ENCODE measurements at regions not wholly inside any gene's neighbourhood (a gene's known extent, or its start where the extent isn't known, plus 50 kb on each side); places are given as distances from the start of the nearest gene placed in this dataset.
"Not testable (repeated sequence)": the region's sequence is repeated elsewhere in the genome, so short reads cannot be mapped to it uniquely, and the experiment has no call there.

GRCh38 chr12:46900734-46901463, 75.1 kb upstream of the SLC38A4 start:
- H3K4me3 ChIP-seq (ENCODE audit: control insufficient read depth, low read depth, low read length) = no peak overlapping the region
- TF ChIP-seq CTCF (IDR thresholded peaks at IDR 0.05; ENCODE audit: control insufficient read depth, insufficient read depth, low read depth, low read length, missing control alignments) = no peak
- no peak for DNase-seq (ENCODE audit: low read depth)

- H3K4me3 ChIP-seq (ENCODE audit: control insufficient read depth, low read depth, low read length) = no peak overlapping the region
- TF ChIP-seq CTCF (IDR thresholded peaks at IDR 0.05; ENCODE audit: control insufficient read depth, insufficient read depth, low read depth, low read length, missing control alignments) = no peak
- no peak for DNase-seq (ENCODE audit: low read depth)
These were observed 75.8 kb upstream of the SLC38A4 start for GRCh38 chr12:46901464-46902205.

- H3K4me3 ChIP-seq (ENCODE audit: control insufficient read depth, low read depth, low read length) = no peak overlapping the region
- no peak for TF ChIP-seq CTCF (IDR thresholded peaks at IDR 0.05; ENCODE audit: control insufficient read depth, insufficient read depth, low read depth, low read length, missing control alignments)
- DNase-seq (ENCODE audit: low read depth) = no peak
These were observed 77.3 kb upstream of the SLC38A4 start for GRCh38 chr12:46903058-46903457.

GRCh38 chr12:46904406-46905238, 78.8 kb upstream of the SLC38A4 start:
- DNase-seq (ENCODE audit: low read depth) = no peak
- TF ChIP-seq CTCF (IDR thresholded peaks at IDR 0.05; ENCODE audit: control insufficient read depth, insufficient read depth, low read depth, low read length, missing control alignments) = no peak
- no peak overlapping the region for H3K4me3 ChIP-seq (ENCODE audit: control insufficient read depth, low read depth, low read length)

- DNase-seq (ENCODE audit: low read depth) = not testable (repeated sequence)
These were observed 79.4 kb upstream of the SLC38A4 start for GRCh38 chr12:46905239-46905627.

GRCh38 chr12:46907791-46908190, 82.0 kb upstream of the SLC38A4 start:
- no peak for TF ChIP-seq CTCF (IDR thresholded peaks at IDR 0.05; ENCODE audit: control insufficient read depth, insufficient read depth, low read depth, low read length, missing control alignments)
- DNase-seq (ENCODE audit: low read depth) = no peak
- no peak overlapping the region for H3K4me3 ChIP-seq (ENCODE audit: control insufficient read depth, low read depth, low read length)

More at GRCh38 chr12:46905239-46905627, 79.4 kb upstream of the SLC38A4 start:
- H3K4me3 ChIP-seq (ENCODE audit: control insufficient read depth, low read depth, low read length) = not testable (repeated sequence)
